Retina (tissue), 1 donor: ENCODE measurements at regions not wholly inside any gene's neighbourhood (a gene's known extent, or its start where the extent isn't known, plus 50 kb on each side); places are given as distances from the start of the nearest gene placed in this dataset.
A peak's percentile ranks its signal among the peaks of the same experiment; 100 is the strongest.
"Not testable (repeated sequence)": the region's sequence is repeated elsewhere in the genome, so short reads cannot be mapped to it uniquely, and the experiment has no call there.

Source experiments
- DNase-seq: peaks from one replicate; pipeline ENCODE4 v3.0.0-alpha.2; 2016

DNA sequence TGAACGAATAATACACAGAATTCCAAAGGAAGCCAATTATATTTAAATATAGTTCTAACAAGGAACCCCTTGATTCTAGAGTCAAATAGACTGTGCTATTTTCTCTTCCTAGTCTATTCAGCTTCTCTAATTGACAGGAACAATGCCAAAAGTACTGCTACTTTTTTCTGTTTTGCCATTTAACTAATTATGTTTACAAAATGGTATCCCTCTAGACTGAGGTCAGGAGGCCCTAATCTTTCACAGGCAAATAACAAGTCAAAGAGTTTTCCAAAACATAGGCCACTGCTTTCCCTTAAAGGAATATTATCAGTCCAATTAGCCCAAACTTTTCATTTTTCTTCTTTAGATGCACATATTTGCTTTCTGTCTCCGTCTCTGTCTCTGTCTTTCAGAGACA lies 539.3 kb downstream of the RFPL4B start:
- no peak for DNase-seq

DNA sequence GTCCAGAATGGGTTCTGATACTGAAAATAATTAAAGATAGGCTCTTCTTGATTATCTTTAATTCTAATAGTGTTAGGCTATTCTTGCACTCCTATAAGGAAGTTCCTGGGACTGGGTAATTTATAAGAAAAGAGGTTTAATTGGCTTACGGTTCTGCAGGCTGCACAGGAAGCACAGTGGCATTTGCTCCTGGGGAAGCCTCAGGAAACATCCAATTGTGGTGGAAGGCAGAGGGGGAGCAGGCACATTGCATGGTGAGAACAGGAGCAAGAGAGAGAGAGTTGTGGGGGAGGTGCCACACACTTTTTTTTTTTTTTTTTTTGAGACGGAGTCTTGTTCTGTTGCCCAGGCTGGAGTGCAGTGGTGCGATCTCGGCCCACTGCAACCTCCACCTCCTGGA lies 540.3 kb downstream of the RFPL4B start:
- not testable (repeated sequence) for DNase-seq

DNA sequence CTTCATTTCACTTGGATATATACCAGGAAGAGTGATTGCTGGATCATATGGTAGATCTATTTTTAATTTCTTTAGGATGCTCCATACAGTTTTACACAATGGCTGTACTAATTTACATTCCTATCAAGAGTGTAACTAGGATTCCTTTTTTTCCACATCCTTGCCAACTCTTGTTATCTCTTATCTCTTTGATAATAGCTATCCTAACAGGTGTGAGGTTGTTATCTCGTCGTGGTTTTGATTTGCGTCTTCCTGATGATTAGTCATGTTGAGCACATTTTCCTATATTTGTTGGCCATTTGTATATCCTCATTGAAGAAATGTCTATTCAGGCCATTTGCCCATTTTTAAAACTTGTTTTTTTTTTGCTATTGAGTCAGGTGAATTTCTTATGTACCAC lies 552.4 kb downstream of the RFPL4B start:
- no peak for DNase-seq

DNA sequence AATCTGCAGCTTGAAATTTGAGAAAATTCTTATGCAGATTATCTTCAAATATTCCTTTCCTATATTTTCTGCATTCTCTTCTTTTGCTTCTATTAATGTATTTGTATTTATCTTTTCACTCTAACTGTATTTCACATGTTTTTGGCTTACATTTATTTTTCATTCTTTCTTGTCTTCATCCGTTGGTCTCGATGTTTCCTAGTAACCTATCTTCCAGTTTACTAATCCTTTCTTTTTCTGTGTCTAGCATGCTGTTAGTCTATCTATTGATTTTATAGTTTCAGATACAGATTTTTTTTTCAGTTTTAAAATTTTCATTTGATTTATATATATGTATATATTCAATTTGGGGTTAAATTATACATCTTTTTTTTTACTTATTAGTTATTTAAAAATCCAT lies 556.2 kb downstream of the RFPL4B start:
- DNase-seq, result no peak

DNA sequence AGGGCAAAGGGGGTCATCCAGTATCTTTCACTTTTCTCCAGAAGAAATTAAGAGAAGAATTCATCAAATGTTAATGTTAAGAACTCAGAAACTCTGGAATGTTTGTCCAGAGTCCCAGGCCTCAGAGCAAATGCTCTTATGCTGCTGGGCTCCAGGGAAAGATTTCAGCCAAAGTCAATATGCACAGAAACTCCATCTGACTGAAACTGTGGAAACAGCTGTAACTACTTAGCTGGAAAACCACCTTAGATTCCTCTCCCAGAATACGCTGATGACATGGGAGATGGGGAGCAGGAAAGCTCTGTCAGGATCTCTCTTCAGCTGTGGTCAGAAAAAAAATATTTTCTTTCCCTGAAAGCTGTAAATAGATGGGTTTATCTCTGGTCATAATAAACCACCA lies 559.6 kb downstream of the RFPL4B start:
- DNase-seq, result peak; percentile 12

DNA sequence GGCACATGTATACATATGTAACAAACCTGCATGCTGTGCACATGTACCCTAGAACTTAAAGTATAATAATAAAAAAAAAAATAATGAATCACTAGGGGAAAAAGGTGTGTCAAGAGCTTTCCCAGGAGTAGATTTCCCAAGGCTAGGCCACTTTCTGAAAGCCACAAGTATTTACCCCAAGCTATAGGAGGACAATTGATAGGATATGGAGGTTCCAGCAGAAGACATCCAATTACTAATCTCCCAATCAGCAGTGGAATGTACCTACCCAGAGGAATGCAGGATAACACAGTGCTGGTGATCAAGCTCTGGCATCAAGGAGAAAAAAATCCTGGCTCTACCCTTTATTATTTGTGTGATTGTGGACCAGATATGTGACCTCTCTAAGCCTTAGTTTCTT lies 562.7 kb downstream of the RFPL4B start:
- DNase-seq, result no peak

DNA sequence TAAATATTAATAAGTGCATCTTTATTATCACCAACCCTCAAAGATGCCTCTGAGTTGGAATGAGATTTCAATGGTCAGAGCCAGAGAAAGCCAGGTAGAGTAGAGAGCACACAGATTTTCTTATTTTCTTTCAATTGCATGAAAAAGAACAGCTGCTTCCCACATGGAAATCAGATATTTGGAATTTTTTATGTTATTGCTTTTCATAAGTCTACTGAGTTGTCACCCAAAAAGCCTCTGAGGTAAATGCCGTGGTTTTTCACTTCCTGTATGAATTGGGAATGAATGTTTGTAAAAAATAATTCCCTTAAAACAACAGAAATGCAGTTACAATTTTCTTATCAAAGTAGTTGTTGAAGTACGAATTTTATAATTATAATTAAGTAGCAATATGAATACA lies 563.1 kb downstream of the RFPL4B start:
- DNase-seq, result no peak

DNA sequence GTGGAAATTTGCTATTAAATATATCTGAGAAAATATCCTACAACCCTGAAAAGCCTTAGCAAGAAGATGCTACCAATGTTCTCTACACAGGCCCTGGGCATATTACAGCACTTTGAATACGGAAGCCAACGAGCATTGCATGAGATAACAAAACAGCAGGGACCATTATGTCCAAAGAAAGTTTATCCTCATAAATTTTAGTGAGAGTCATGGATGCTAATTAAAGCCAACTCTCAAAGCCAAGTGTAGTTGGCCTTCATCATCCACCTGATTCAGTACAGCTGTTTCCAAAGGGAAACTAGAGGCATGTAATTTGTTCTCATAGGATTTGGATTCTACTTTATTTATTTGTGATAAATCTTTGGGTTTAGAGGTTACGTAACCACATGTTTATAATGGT lies 564.8 kb downstream of the RFPL4B start:
- no peak for DNase-seq

DNA sequence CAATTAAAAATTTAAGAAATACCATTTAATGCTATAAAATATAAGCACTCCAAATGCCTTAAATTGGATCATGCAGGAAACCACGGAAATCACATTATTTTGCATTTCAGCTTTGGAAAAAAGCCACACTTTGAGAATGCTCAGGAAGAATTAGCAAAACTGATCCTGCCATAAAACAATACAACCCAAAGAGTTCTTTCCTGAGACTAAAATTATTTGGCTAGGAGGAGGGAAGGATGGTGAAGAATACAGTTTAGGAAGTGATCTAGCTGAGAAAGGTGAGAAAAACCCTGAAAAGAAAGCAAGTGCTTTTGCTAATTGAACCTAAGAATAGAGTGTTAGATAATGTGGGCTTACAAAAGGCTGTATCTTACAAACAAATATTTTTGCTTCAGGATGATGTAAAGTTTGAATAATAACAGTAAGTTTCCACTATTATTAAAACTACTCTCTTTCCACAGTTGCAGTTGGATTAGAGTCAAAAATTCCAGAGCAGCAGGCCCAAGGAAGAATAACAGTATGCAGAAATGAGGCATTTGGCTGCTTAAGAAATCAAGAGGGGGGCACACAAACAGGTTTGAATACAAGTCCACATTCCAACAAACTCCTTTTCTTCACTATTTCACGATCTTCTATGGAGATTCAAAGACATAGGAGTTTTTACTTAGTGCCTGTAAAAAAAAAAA lies 565.4 kb downstream of the RFPL4B start:
- no peak for DNase-seq

DNA sequence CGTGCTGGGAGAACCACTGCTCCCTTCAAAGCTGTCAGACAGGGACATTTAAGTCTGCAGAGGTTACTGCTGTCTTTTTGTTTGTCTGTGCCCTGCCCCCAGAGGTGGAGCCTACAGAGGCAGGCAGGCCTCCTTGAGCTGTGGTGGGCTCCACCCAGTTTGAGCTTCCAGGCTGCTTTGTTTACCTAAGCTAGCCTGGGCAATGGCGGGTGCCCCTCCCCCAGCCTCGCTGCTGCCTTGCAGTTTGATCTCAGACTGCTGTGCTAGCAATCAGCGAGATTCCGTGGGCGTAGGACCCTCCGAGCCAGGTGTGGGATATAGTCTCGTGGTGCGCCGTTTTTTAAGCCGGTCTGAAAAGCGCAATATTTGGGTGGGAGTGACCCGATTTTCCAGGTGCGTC lies 572.6 kb downstream of the RFPL4B start:
- DNase-seq, result not testable (repeated sequence)

DNA sequence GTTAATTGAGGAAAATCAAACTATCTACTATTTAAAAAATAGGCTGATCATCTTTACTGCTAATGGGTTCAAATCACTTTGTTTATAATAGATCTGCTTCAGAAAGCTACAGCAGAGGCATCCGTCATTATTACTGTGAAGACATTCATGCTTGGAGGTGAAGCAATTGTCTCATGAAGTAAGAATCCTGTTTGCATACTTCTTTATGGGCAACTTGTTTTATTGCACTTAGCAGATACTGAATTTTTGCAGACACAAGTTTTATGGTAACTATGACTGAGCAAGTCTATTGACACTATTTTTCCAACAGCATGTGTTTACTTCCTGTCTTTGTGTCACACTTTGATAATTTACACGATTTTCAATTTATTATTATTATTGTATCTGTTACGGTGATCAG lies 573.9 kb downstream of the RFPL4B start:
- DNase-seq, result no peak

DNA sequence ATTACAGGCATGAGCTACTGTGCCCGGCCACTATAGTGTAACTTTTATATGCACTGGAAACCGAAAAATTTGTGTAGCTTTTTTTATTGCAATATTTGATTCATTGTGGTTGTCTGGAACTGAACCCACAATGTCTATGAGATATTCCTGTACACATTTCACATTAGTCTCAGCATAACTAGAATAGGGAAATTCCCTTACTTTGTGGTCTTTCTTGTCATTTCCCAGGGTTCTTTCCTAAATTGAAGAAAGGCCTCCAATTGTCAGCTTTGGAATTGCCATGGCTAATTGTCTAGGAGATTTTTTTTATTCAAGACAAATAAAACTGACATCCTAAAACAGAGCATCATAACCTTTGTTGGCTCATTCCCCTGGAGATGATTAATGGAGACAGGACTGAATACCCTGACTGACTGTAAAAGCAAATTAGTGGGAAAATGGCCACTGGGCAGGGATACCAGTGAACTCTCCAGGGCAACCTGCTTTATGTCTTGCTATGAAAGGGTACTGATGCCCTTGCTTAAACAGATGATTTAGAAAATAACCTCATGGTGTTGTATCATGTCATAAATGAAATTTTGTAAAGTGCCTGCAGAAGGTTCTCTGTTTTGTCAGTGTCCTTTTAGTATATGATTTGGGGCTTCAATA lies 576.9 kb downstream of the RFPL4B start:
- DNase-seq, result no peak

DNA sequence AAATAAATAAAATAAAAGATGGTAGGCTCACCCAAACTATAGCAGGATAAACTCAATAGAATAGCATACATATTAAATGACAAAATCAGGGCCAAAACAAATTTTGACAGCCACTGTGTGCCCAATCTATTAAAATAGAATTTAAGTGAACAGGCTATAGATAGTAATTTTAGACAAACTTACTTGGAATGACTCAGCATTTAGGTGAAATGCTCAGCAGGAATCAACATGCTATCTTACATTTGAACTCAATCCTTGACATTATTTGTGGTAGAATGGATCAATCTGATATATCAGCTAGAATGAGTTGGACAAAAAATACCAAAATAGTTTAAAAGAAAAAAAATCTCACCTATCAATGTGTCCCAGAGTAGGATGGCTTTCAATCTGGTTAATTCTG lies 578.6 kb downstream of the RFPL4B start:
- no peak for DNase-seq

DNA sequence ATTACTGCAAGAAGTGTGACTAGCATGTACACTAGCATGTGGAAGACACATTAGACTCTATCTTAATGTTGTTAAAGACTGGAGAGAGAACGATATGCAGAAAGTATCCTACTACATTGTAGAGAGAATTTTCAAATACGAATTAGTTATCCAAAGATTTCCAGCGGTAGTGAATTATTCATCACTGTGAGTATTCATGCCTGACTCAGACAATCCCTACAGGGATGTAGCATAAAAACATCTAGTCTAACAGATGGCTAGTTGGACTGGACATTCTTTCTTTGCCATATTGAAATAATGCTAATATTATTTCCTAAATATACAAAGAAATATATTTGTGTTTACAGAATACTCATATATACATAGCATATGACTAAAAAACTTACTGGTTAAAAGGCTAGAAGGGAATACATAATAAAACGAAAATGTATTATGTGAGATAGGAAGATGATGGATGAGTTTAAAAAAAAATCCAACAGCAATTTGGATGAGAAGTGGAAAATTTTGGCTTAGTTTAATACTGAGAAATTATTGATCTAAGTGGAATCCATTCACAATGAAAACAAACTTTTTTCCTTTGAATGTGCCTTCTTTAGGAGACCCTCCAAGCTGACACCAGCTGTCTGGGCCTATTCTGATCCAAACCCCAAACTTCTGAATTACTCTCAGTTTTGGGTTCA lies 580.7 kb downstream of the RFPL4B start:
- DNase-seq, result no peak

DNA sequence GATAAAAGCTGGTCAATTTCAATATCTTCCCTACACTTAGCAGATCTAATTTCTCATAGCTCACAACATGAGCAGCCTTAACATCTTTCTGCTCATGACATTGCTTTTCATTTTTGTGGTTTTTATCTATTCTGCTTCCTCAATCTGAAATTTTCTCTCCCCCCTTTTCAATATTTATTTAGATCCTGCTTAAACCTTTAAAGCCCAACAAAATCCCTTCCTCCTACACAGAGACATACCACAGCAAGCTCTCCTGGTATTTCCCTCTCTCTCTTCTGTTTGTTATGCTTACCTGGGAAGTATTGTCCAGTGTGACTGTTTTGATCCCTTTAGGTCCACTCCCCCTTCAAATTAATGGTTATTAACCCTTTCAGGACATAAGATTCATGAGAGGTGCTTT lies 582.5 kb downstream of the RFPL4B start:
- DNase-seq, result no peak

DNA sequence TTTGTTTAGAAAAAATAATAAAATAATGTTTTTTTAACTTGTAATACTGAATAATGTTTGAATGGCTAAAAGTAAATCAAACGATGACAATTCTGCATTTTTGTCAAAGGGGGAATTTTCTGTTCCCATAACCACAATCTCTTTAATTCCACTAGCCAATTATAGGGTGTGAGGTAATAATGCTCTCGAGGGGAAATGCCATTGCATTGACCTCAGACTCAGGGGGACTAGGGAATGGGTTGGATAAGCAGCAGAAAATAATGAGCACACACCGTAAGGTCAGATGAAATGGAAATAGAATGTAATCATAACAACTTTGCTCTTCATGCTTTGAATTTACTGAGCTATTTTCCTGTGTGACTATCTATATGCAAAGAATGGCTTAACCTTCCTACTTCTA lies 584.7 kb downstream of the RFPL4B start:
- no peak for DNase-seq

DNA sequence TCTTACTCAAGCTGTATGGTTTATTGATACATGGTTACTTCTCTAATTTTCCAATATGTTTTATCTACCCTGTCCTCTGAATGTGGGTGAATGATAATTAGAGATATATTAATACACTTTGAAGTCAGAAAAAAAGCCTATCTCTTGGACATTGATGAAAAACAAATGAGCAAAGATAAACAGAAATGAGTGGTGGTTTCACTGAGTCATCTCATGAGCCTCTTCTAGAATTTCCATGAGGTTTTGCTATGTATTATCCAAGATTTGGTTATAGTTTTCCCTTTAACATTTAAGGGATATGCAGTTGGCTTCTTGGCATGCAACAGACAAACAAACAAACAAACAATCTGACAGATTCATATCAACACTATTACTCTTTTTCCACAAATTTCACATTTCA lies 586.8 kb downstream of the RFPL4B start:
- no peak for DNase-seq

DNA sequence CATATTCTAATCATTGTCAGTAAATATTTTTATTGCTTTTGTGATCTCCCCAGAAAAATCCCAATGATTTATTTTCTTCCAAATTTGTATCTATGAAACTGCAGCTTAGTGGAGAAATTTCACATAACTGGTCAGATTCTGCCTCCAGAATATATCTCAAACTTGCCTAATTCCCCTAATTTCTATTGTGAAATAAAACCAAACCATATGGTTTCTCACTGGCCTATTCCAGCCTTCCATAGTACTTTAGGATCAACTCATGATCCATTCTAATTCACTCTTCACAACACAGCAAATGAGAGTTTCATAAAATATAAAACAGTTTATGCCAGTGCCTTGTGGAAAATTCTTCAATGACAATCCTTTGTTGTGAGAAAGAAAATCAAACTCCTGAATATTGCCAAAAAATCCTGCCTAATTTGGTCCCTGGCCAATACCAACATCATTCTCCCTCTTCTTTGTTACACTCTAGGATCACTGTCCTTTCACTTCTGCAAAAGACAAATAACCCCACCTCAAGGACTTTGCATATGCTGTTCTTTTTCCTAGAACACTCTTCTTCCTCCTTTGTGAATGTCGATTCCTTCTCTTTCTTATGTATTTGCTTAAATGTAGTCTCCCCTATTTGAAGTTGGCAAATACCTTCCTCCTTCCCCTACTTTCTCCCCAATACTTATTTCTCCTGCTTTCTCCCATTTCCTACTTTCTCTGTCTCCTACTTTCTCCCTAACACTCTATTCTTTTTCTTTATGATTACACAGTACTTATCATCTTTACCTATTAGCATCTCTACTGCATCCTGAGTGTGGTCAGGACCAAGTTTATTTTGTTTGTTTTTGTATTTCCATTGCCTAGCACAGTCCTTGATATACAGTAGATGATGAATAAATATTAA lies 587.5 kb downstream of the RFPL4B start:
- DNase-seq, result no peak

DNA sequence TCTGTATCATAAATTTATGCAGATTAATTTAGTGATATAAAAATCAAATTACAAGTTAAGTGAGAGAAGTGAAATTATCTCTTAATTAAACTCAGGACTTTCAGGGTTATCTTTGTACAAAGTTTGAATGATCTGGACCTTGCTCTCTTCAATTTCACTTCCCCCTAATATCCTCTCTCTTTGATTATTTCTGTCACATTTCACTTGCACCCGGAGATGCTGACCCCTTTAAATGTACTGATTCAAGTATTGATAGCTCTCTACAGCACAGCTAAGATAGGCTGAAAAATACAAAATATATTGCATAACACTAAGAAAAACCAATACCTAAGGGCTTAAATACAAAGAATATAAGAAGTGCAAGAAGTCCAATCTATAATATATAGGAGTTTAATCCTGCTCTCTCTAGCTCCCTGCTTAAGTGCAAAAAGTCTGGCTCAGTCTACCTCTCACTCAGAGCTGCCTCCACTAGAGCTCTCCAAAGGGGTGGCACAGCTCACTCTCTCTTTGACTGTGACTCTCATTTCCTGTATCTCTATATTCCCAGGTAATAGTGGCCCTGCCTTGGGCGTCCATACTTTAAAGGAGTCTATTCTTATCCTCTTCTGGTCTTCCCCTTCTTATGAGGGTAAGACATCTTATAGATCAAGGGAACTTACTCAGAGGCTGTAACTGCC lies 588.4 kb downstream of the RFPL4B start:
- no peak for DNase-seq

DNA sequence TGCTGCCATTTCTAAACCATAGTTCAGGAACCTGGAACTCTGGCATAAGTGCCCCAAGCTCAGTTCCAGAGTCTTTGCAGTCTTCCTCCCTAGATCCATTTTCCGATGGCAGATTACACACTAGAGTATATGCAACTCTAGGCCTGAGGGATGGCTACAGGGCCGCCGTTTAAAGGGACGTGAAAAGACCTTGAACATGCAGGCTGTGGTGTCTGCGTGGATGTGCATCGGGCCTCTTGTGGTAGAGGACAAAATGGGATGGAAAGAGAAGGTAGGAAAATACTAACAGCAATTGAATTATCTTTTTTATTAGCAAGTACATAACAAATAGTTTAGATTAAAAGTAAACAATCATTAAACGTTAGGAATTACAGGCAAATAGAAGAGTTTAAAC lies 588.9 kb downstream of the RFPL4B start:
- no peak for DNase-seq

DNA sequence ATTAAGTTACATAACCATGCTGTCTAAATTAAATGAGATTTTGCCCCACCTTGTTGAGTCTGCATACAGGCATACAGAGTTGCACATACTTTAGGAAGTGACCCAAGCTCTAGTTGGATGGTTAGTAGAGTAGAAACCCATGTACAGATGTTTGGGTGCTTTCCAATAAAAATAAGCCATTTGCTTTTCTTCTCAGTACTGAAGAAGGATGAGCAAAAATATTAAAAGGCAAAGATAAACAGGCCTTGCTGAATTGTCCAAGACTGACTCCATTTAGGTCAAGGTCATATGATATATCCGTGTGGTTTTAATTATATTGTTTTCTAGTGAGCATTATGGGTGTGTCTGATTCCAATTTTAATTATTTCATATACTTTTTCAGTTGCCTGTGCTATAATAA lies 589.4 kb downstream of the RFPL4B start:
- no peak for DNase-seq

DNA sequence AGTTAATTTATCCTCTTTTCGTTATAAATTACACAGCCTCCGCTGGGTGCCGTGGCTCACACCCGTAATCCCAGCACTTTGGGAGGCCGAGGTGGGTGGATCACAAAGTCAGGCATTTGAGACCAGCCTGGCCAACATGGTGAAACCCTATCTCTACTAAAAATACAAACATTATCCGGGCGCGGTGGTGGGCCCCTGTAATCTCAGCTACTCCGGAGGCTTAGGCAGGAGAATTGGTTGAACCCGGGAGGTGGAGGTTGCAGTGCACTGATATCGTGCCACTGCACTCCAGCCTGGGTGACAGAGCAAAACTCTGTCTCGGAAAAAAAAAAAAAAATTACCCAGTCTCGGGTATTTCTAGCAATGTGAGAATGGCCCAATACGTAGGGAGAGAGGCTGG lies 590.6 kb downstream of the RFPL4B start:
- DNase-seq, result not testable (repeated sequence)

DNA sequence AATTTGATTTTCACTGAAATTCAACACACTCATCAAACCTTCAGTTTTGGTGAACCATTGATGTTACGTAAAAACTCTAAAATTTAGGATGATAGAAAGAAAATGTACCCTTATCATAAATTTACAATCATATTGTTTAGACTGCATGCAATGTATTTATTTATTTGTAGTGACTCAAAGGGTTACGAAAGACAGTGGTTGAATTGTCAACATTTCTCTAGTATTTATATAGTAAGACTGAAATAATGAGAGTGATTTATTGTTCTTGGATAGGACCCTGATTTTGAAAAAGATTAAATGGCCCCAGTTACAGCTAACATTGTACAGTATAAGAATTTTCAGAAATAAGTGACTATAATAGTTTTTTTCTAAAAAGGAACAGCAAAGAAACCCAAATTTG lies 591.5 kb downstream of the RFPL4B start:
- DNase-seq, result no peak
